Keratinocyte (primary cell): ENCODE measurements at regions not wholly inside any gene's neighbourhood (a gene's known extent, or its start where the extent isn't known, plus 50 kb on each side); places are given as distances from the start of the nearest gene placed in this dataset.

Experiments used
- DNase-seq: peaks from one replicate; pipeline ENCODE4 v3.0.0-alpha.2; 2011; ENCODE audit warnings: low read depth, missing footprints, low spot score
- FAIRE-seq: peaks from 2 replicates; lab custom pipeline; 2011; peaks lifted over from hg19 to GRCh38; lab: Jason Lieb, UNC
- H2AFZ ChIP-seq: 2 replicates; pipeline ENCODE4 v1.6.0; 2012; ENCODE audit warnings: low read length, control low read depth, inconsistent platforms; ENCODE audit not compliant: control insufficient read depth
- H3K27ac ChIP-seq: 2 replicates; pipeline ENCODE4 v1.5.1; 2011; ENCODE audit warnings: low read length; ENCODE audit not compliant: control insufficient read depth, insufficient read depth
- H3K27me3 ChIP-seq: 3 replicates; pipeline ENCODE4 v1.6.0; 2011; ENCODE audit warnings: low read length; ENCODE audit not compliant: control insufficient read depth, insufficient read depth; ENCODE audit errors: extremely low read depth
- H3K36me3 ChIP-seq, 2 experiments: 2 replicates in 1 of 2; 3 replicates in 1 of 2; pipeline ENCODE4 v1.5.1; 2011; ENCODE audit warnings: low read length in 2 of 2, mild to moderate bottlenecking in 1 of 2; ENCODE audit not compliant: control insufficient read depth in 2 of 2, insufficient read depth in 2 of 2; ENCODE audit errors: extremely low read depth in 1 of 2
- H3K4me1 ChIP-seq: 3 replicates; pipeline ENCODE4 v1.5.1; 2011; ENCODE audit warnings: low read length; ENCODE audit not compliant: control insufficient read depth, insufficient read depth; ENCODE audit errors: extremely low read depth
- H3K4me2 ChIP-seq: 3 replicates; pipeline ENCODE4 v1.6.0; 2011; ENCODE audit warnings: low read depth, low read length; ENCODE audit not compliant: control insufficient read depth, insufficient read depth; ENCODE audit errors: extremely low read depth
- H3K4me3 ChIP-seq, 3 experiments: fragments of 200-600 bp in 1 of 3; sonication (generic) in 1 of 3; 2 replicates in 2 of 3; 3 replicates in 1 of 3; pipeline ENCODE4 v1.5.1; 2011 to 2016; ENCODE audit warnings: low read length in 3 of 3, mild to moderate bottlenecking in 3 of 3, control low read depth in 2 of 3, inconsistent platforms in 1 of 3, low read depth in 1 of 3, mixed read lengths in 1 of 3, mixed run types in 1 of 3, moderate library complexity in 1 of 3; ENCODE audit not compliant: control insufficient read depth in 2 of 3, insufficient read depth in 2 of 3; ENCODE audit errors: extremely low read depth in 1 of 3
- H3K79me2 ChIP-seq: 2 replicates; pipeline ENCODE4 v1.6.0; 2012; ENCODE audit warnings: low read length; ENCODE audit not compliant: control insufficient read depth, insufficient read depth
- H3K9ac ChIP-seq: 3 replicates; pipeline ENCODE4 v1.6.0; 2011; ENCODE audit warnings: low read length; ENCODE audit not compliant: control insufficient read depth, insufficient read depth; ENCODE audit errors: extremely low read depth
- H3K9me1 ChIP-seq: 3 replicates; pipeline ENCODE4 v1.6.0; 2011; ENCODE audit warnings: low read length; ENCODE audit not compliant: control insufficient read depth, insufficient read depth; ENCODE audit errors: extremely low read depth
- H3K9me3 ChIP-seq: 2 replicates; pipeline ENCODE4 v1.5.1; 2012; ENCODE audit warnings: low read depth, low read length; ENCODE audit not compliant: control insufficient read depth
- H4K20me1 ChIP-seq: 3 replicates; pipeline ENCODE4 v1.6.0; 2011; ENCODE audit warnings: low read length; ENCODE audit not compliant: control insufficient read depth, insufficient read depth; ENCODE audit errors: extremely low read depth
- CTCF ChIP-seq, 3 experiments: IDR thresholded peaks in 1 of 3; conservative IDR thresholded peaks in 1 of 3; optimal IDR thresholded peaks in 1 of 3; 2 replicates in 2 of 3; 3 replicates in 1 of 3; pipeline versions ENCODE3 to v1.5.1; 2011; ENCODE audit warnings: low read length in 3 of 3, mild to moderate bottlenecking in 3 of 3, moderate library complexity in 2 of 3, control low read depth in 1 of 3, inconsistent platforms in 1 of 3; ENCODE audit not compliant: insufficient read depth in 2 of 3; ENCODE audit errors: extremely low read depth in 1 of 3
- EZH2 ChIP-seq: IDR thresholded peaks from one replicate; pipeline ENCODE4 v1.6.1; 2012; ENCODE audit warnings: inconsistent platforms, mild to moderate bottlenecking, low read length, moderate library complexity
- dilution Hi-C: fragments of 300-500 bp; cut with MboI; formaldehyde crosslinking; loops from one replicate; pipeline ENCODE4 v1.7.0; 2020; ENCODE audit warnings: low sequenced_read_pairs; ENCODE audit not compliant: extremely low pct_ligation_motif_present

GRCh38 chr7:109213081-109213480 lies 643.4 kb downstream of the DNAJB9 start:
- Histone ChIP-seq H2AFZ (no peak overlapping the region), H3K9me1 (no peaks in the 10 kb centered on the region), H3K79me2 (no peaks in the 10 kb centered on the region), H3K27ac (no peak overlapping the region), H3K27me3 (no peaks in the 10 kb centered on the region), H4K20me1 (no peaks in the 10 kb centered on the region), H3K4me3 (no peak overlapping the region), H3K9ac (no peak overlapping the region), H3K9me3 (no peaks in the 10 kb centered on the region), H3K4me1 (no peaks in the 10 kb centered on the region), H3K36me3 (no peaks in the 10 kb centered on the region), H3K4me2 (no peak overlapping the region)
- DNase-seq = no peak
- TF ChIP-seq CTCF (optimal IDR thresholded peaks at IDR 0.05 in 1 of 3, IDR thresholded peaks at IDR 0.05 in 1 of 3, conservative IDR thresholded peaks at IDR 0.05 in 1 of 3; ENCODE audit: extremely low read depth in 1 of 3, insufficient read depth in 2 of 3, low read length in 3 of 3) = no peak
- TF ChIP-seq EZH2 = no peak
- no peak for FAIRE-seq
- dilution Hi-C loops = no loop called here

GRCh38 chr7:109215341-109215740 lies 645.7 kb downstream of the DNAJB9 start:
- H3K9me1 ChIP-seq = no peaks in the 10 kb centered on the region
- FAIRE-seq (no peak), DNase-seq (no peak)
- H3K9me3 ChIP-seq = no peaks in the 10 kb centered on the region
- no peak overlapping the region for H3K9ac ChIP-seq
- no peaks in the 10 kb centered on the region for H3K36me3 ChIP-seq
- no peak overlapping the region for H3K27ac ChIP-seq
- H2AFZ ChIP-seq = no peak overlapping the region
- TF ChIP-seq EZH2 = no peak
- TF ChIP-seq CTCF (optimal IDR thresholded peaks at IDR 0.05 in 1 of 3, IDR thresholded peaks at IDR 0.05 in 1 of 3, conservative IDR thresholded peaks at IDR 0.05 in 1 of 3; ENCODE audit: extremely low read depth in 1 of 3, insufficient read depth in 2 of 3, low read length in 3 of 3) = no peak
- no peak overlapping the region for H3K4me2 ChIP-seq
- H3K4me3 ChIP-seq = no peak overlapping the region
- no peaks in the 10 kb centered on the region for H3K4me1 ChIP-seq
- dilution Hi-C loops = no loop called here
- no peaks in the 10 kb centered on the region for H3K79me2 ChIP-seq
- no peaks in the 10 kb centered on the region for H4K20me1 ChIP-seq
- no peaks in the 10 kb centered on the region for H3K27me3 ChIP-seq
